ENCODE measurements at regions not wholly inside any gene's neighbourhood (a gene's known extent, or its start where the extent isn't known, plus 50 kb on each side); places are given as distances from the start of the nearest gene placed in this dataset.

DNA sequence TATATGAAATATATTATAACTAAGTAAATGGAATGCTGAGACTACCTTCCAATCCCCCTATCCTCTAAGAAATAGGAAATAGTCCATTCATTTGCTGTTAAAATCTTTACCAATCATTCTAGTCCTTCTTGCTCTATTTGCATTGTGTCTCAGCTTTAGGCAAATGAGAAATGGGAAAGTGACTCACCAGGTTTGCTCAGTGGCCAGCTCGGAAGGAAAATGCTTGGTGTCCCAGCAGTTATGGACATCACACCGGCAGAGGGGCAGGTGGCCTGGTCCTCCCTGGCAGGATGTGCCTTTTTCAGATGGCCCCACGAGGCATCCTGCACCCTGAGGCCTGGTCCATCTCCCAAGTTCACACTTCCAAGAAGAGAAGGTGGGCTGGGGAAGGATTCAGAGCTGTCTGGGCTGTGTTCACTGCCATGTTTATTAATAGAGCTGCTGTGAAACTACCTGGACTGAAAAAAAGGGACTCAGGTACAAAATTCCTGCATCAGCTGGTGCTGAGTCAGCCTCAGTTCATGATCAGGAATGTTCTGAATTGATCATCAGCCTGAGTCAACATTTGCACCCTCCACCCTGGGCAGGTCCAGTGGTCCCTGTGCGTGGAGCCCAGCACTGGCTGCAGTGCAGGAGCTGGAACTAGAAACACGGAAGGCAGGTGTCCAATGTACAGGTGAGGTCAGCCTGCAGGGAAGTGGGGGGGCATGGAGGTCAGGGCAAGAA, 60.1 kb upstream of the ARL4C start:
- WGBS (ENCODE audit: extremely low coverage, insufficient read length, low lambda C conversion rate) = no CpG with 5 or more reads among the region's 5 CpGs
- H3K4me3 Mint-ChIP-seq = no peak overlapping the region
- H3K4me2 ChIP-seq (ENCODE audit: insufficient read depth, insufficient read length, low read length) = no peak overlapping the region

More for the DNA sequence above, 60.1 kb upstream of the ARL4C start:
- peaks cover 13% of the 10 kb centered on the region for H3K27me3 Mint-ChIP-seq (ENCODE audit: low read depth)
- no peak overlapping the region for H2BK15ac ChIP-seq (ENCODE audit: low read depth, low read length)
- no peak overlapping the region for H4K5ac ChIP-seq (ENCODE audit: insufficient read length, low read depth, low read length)
- no peaks in the 10 kb centered on the region for H3K79me2 ChIP-seq (ENCODE audit: insufficient read depth, low read length)
- DNase-seq = no peak
- H3K14ac ChIP-seq (ENCODE audit: insufficient read depth, low read length) = no peak overlapping the region
- H3K4me1 Mint-ChIP-seq = peaks cover 0 to 9% of the 10 kb centered on the region in 2 experiments; a peak in 2 of 4 replicates
- no peak overlapping the region for H3K27ac ChIP-seq (ENCODE audit: insufficient read length, low read depth, low read length)
- 0 out of 7 replicates have a peak overlapping the region, but pooled peaks of 1 of the 3 experiments have one; percentile 47 for H3K27ac Mint-ChIP-seq
- H4K91ac ChIP-seq (ENCODE audit: insufficient read length, low read depth, low read length) = no peak overlapping the region
- no peak overlapping the region for H4K8ac ChIP-seq (replicated peaks; ENCODE audit: insufficient read length, low read depth, low read length)
- no peaks in the 10 kb centered on the region for H3K79me1 ChIP-seq (ENCODE audit: insufficient read depth, low read depth, low read length, poor library complexity, severe bottlenecking)
- no peak overlapping the region for H2BK12ac ChIP-seq (ENCODE audit: insufficient read length, low read depth, low read length)
- TF ChIP-seq, protein P1, sequence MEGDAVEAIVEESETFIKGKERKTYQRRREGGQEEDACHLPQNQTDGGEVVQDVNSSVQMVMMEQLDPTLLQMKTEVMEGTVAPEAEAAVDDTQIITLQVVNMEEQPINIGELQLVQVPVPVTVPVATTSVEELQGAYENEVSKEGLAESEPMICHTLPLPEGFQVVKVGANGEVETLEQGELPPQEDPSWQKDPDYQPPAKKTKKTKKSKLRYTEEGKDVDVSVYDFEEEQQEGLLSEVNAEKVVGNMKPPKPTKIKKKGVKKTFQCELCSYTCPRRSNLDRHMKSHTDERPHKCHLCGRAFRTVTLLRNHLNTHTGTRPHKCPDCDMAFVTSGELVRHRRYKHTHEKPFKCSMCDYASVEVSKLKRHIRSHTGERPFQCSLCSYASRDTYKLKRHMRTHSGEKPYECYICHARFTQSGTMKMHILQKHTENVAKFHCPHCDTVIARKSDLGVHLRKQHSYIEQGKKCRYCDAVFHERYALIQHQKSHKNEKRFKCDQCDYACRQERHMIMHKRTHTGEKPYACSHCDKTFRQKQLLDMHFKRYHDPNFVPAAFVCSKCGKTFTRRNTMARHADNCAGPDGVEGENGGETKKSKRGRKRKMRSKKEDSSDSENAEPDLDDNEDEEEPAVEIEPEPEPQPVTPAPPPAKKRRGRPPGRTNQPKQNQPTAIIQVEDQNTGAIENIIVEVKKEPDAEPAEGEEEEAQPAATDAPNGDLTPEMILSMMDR (conservative IDR thresholded peaks at IDR 0.05) = no peak
- no peaks in the 10 kb centered on the region for H3K27me3 ChIP-seq (ENCODE audit: insufficient read depth, low read length)
- H2BK120ac ChIP-seq (ENCODE audit: low read depth, low read length, poor library complexity, severe bottlenecking) = no peak overlapping the region
- H3K23me2 ChIP-seq (ENCODE audit: insufficient read length, low read depth, low read length, poor library complexity, severe bottlenecking) = no peaks in the 10 kb centered on the region
- H3K56ac ChIP-seq (ENCODE audit: insufficient read length, low read depth, low read length) = no peak overlapping the region
- H3K9me3 Mint-ChIP-seq = peaks cover 17 to 25% of the 10 kb centered on the region in 2 experiments
- H4K20me1 ChIP-seq (ENCODE audit: control insufficient read depth, insufficient read depth, insufficient read length) = no peaks in the 10 kb centered on the region
- H2AK5ac ChIP-seq (ENCODE audit: insufficient read length, low read length) = no peak overlapping the region
- H3K23ac ChIP-seq (ENCODE audit: insufficient read length, low read depth, low read length) = no peak overlapping the region
- H2AFZ ChIP-seq (ENCODE audit: low read length) = no peak overlapping the region
- H3K18ac ChIP-seq (ENCODE audit: insufficient read length, low read depth, low read length) = no peak overlapping the region
- H2BK20ac ChIP-seq (ENCODE audit: low read depth, low read length, poor library complexity, severe bottlenecking) = no peak overlapping the region
- H3K9me3 ChIP-seq (ENCODE audit: control insufficient read depth, low read depth, low read length) = no peaks in the 10 kb centered on the region
- peaks cover 7 to 31% (median 17%) of the 10 kb centered on the region in 3 experiments; a peak in 6 of 7 replicates for H3K36me3 Mint-ChIP-seq (ENCODE audit: insufficient read depth in 1 of 3, low read depth in 3 of 3)
- no peak overlapping the region for H3K4ac ChIP-seq (ENCODE audit: low read depth, low read length)
- no peaks in the 10 kb centered on the region for H3K4me1 ChIP-seq (ENCODE audit: insufficient read depth, low read length)
- H3T11ph ChIP-seq (ENCODE audit: low read length) = no peak overlapping the region
- no peak overlapping the region for H3K9ac ChIP-seq (ENCODE audit: extremely low read depth, insufficient read length, low read length)
- H2BK5ac ChIP-seq (ENCODE audit: insufficient read length, low read length) = no peak overlapping the region
